HL-60/S4 treated with phorbol 12-myristate 13-acetate at 8.2 ng/mL for 4 days and 3 days (cell line): ENCODE measurements at regions not wholly inside any gene's neighbourhood (a gene's known extent, or its start where the extent isn't known, plus 50 kb on each side); places are given as distances from the start of the nearest gene placed in this dataset.
"Not testable (repeated sequence)": the region's sequence is repeated elsewhere in the genome, so short reads cannot be mapped to it uniquely, and the experiment has no call there.

Experiments
- in situ Hi-C: fragments of 300-500 bp; cut with MboI; formaldehyde crosslinking; loops from 2 replicates; pipeline ENCODE4 v1.15.0; 2022; ENCODE audit warnings: low sequenced_read_pairs

GRCh38 chr7:113622796-113623195, 296.0 kb downstream of the PPP1R3A start:
- in situ Hi-C loops: no loop called here

DNA sequence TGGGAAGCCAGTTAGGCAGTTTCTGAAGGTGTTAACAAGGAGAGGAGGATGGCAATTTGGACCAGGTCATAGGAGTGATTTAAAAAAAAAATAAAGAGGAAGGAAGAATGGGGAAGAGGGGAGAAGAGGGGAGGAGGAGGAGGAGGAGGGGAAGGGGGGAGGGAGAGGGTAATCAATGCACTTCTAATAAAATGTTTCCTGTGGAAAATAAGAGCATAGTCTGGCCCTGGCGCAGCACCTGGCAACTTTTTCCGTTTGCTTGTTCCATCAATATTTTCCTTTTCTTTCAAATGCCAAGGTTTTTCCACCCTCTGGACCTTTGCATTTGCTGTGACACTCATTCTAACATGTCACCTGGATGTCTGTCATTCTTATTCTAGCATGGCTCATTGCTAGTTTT, 308.2 kb downstream of the PPP1R3A start:
- in situ Hi-C loops: no loop called here

GRCh38 chr7:113608782-113609181, 310.0 kb downstream of the PPP1R3A start:
- in situ Hi-C loops: no loop called here

- in situ Hi-C loops: no loop called here
Observed at GRCh38 chr7:113606325-113606724, 312.5 kb downstream of the PPP1R3A start.

GRCh38 chr7:113600428-113600827, 318.4 kb downstream of the PPP1R3A start:
- in situ Hi-C loops: not testable (repeated sequence)

DNA sequence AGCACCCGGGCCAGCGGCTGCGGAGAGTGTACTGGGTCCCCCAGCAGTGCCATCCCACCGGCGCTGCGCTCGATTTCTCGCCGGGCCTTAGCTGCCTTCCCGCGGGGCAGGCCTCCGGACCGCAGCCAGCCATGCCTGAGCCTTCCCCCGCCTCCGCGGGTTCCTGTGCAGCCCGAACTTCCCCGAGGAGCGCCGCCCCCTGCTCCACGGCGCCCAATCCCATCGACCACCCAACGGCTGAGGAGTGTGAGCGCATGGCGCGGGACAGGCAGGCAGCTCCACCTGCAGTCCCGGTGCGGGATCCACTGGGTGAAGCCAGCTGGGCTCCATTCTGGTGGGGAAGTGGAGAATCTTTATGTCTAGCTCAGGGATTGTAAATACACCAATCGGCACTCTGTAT, 325.4 kb downstream of the PPP1R3A start:
- in situ Hi-C loops: not testable (repeated sequence)

- in situ Hi-C loops: not testable (repeated sequence)
Observed at GRCh38 chr7:113592924-113593323, 325.9 kb downstream of the PPP1R3A start.

DNA sequence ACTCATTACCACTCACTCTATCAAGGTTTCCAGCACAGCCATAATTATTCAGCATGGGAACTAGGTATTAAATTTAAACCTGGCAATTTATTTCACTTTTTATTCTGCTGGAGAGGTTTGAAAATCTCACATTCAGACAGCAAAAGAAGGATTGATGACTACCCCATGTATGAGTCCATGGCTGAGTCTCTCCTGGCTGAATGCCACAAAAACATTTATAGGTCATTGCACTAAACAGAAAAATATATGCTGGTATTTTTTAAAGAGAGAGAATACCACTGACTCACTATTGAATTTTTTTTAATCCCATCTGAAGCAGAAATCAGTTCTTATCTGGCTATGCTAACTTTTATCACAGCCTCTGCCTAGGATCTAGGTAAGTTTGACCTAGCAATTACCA, 336.3 kb downstream of the PPP1R3A start:
- in situ Hi-C loops: no loop called here

DNA sequence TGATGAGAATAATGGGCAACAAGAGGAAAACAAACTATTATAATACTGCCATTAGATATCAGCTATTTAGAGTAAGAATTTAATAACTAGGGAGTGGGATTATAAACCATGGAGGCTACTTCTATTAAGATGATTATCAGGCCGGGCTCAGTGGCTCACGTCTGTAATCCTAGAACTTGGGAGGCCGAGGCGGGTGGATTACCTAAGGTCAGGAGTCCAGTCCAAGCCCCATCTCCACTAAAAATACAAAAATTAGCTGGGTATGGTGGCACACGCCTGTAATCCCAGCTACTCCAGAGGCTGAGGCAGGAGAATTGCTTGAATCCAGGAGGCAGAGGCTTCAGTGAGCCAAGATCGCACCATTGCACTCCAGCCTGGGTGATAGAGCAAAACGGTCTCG, 355.6 kb downstream of the PPP1R3A start:
- in situ Hi-C loops: not testable (repeated sequence)

- in situ Hi-C loops: no loop called here
Observed at GRCh38 chr7:113562801-113563200, 356.0 kb downstream of the PPP1R3A start.

DNA sequence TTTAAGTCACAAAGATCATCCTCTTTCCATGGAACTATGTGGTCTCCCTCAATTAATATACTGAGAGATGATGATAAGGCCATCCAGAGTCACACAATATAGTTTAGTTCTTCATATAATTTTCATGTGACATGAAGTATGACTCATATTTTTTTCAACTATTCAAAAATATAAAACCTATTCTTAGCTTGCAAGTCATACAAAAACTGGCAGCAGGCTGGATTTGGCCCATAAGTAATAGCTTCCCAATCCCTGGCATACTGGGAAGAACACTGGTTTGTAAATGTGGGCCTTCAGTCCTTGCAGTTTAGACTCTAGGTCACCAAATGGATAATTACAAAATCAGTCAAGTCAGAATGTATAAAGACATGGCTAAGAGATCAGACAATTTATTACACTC, 356.6 kb downstream of the PPP1R3A start:
- in situ Hi-C loops: no loop called here

DNA sequence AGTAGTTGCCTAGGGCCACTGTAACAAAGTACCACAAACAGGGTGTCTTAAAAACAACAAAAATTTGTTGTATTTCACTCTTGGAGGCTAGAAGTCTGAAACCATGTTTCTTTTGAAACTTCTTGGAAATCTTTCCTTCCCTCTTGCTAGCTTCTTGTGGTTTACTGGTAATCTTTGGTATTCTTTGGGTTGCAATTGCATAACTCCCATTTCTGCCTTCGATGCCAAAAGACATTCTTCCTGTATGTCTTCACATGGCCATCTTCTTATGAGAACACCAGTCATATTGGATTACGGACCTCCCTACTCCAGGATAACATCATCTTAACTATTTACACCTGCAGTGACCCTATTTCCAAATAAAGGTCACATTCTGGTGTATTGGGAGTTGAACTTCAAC, 357.4 kb downstream of the PPP1R3A start:
- in situ Hi-C loops: no loop called here

- in situ Hi-C loops: no loop called here
Observed at GRCh38 chr7:113550966-113551365, 367.8 kb downstream of the PPP1R3A start.

DNA sequence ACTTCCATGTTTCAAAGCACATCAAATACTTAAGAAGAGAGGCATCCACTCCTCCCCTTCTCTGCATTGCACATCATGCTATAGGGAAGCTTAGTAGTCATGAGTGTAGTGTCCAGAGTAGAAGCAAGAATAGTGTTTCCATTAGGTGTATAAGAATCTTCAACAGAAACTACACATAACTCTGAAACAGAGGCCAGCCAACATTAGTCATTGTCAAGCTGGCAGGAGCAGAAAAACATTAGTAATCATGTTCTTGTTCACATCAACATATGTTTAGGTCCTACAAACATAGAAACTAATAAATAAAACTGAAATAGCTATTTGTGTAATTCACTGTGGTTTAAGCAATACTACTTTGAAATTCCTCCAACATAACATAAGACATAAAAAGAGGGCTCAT, 370.2 kb downstream of the PPP1R3A start:
- in situ Hi-C loops: no loop called here

- in situ Hi-C loops: no loop called here
Observed at GRCh38 chr7:113548137-113548536, 370.7 kb downstream of the PPP1R3A start.

DNA sequence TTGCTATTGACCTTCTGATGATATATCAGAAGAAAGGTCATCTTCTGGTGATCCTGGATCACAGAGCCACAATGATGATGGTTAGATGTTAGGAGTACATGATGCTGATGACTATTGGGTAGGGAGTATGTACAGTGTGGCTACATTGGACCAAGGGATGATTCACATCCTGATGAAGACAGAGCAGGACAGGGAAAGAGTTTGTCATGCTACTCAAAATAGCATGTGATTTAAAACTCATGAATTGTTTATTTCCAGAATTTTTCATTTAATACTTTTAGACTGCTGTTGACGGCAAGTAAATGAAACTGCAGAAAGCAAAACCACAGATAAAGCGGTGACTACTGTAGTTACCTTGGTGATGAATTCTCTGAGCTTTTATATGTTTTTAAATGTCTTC, 397.3 kb downstream of the PPP1R3A start:
- in situ Hi-C loops: no loop called here

- in situ Hi-C loops: no loop called here
Observed at GRCh38 chr7:113519472-113519871, 399.3 kb downstream of the PPP1R3A start.

GRCh38 chr7:113504691-113505090, 386.3 kb upstream of the SMIM30 start:
- in situ Hi-C loops: no loop called here

- in situ Hi-C loops: no loop called here
Observed at GRCh38 chr7:113504142-113504541, 385.8 kb upstream of the SMIM30 start.

DNA sequence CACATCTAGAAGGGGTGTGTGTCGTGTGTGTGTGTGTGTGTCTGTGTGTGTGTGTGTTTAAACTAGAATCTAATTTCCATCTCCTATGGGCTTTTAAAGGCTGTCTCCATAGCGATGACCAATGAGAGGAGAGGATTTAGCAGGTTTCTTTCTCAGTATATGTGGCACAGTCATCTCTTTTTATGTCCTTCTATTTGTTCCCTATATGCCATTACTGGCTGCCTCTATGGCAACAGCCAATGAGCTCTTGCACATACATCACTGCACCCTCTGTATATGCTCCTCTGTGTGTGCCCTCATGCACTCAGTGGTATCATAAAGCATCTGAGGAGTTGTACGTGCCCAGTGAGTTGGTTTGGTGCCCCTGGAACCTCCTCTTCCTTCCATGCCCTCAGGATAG, 378.2 kb upstream of the SMIM30 start:
- in situ Hi-C loops: not testable (repeated sequence)

GRCh38 chr7:113494797-113495566, 376.6 kb upstream of the SMIM30 start:
- in situ Hi-C loops: not testable (repeated sequence)

GRCh38 chr7:113491305-113491704, 373.0 kb upstream of the SMIM30 start:
- in situ Hi-C loops: no loop called here
